ENCODE measurements at regions not wholly inside any gene's neighbourhood (a gene's known extent, or its start where the extent isn't known, plus 50 kb on each side); places are given as distances from the start of the nearest gene placed in this dataset.

- TF ChIP-seq JUND (IDR thresholded peaks at IDR 0.05; ENCODE audit: low read depth), result no peak
- in situ Hi-C loops (cut with HindIII; ENCODE audit: low pct_unique_long_range_greater_than_20kb, low sequenced_read_pairs), result no loop called here
Measured at GRCh38 chr11:70761094-70761907, 363.0 kb downstream of the CTTN start.

GRCh38 chr11:70761908-70762337 lies 363.6 kb downstream of the CTTN start:
- no peak for TF ChIP-seq JUND (IDR thresholded peaks at IDR 0.05; ENCODE audit: low read depth)
- in situ Hi-C loops (cut with HindIII; ENCODE audit: low pct_unique_long_range_greater_than_20kb, low sequenced_read_pairs), result no loop called here
- no peak for DNase-seq (ENCODE audit: low read depth in 1 of 2, low spot score in 1 of 2)

More at GRCh38 chr11:70761094-70761907, 363.0 kb downstream of the CTTN start:
- DNase-seq (ENCODE audit: low read depth in 1 of 2, low spot score in 1 of 2), result peak in 1 of 2 experiments; percentile 44

- TF ChIP-seq JUND (IDR thresholded peaks at IDR 0.05; ENCODE audit: low read depth), result no peak
- in situ Hi-C loops (cut with HindIII; ENCODE audit: low pct_unique_long_range_greater_than_20kb, low sequenced_read_pairs), result no loop called here
- no peak for DNase-seq (ENCODE audit: low read depth in 1 of 2, low spot score in 1 of 2)
Measured at GRCh38 chr11:70762810-70763209, 364.5 kb downstream of the CTTN start.

GRCh38 chr11:70763606-70764005 lies 365.3 kb downstream of the CTTN start:
- DNase-seq (ENCODE audit: low read depth in 1 of 2, low spot score in 1 of 2), result no peak
- in situ Hi-C loops (cut with HindIII; ENCODE audit: low pct_unique_long_range_greater_than_20kb, low sequenced_read_pairs), result no loop called here
- no peak for TF ChIP-seq JUND (IDR thresholded peaks at IDR 0.05; ENCODE audit: low read depth)

DNA sequence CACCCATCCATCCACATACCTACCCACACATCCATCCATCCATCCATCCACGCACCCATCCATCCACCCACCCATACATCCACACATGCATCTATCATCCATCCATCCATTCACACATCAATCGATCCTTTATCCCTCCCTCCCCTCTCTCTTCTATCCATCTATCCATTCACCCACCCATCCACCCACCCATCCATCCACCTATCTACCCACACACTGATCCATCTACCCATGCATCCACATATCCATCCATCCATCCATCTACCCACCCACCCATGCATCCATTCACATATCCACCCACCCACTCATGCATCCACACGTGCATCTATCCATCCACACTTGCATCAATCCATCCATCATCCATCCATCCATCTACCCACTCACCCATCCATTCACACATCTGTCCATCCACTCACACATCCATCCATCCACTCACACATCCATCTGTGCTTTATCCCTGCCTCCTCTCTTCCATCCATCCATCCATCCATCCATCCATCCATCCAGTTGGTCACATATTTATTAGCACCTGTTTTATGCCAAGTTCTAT lies 366.1 kb downstream of the CTTN start:
- in situ Hi-C loops (cut with HindIII; ENCODE audit: low pct_unique_long_range_greater_than_20kb, low sequenced_read_pairs), result no loop called here
- no peak for DNase-seq (ENCODE audit: low read depth in 1 of 2, low spot score in 1 of 2)
- TF ChIP-seq JUND (IDR thresholded peaks at IDR 0.05; ENCODE audit: low read depth), result no peak

GRCh38 chr11:70766901-70767300 lies 368.6 kb downstream of the CTTN start:
- no peak for TF ChIP-seq JUND (IDR thresholded peaks at IDR 0.05; ENCODE audit: low read depth)
- in situ Hi-C loops (cut with HindIII; ENCODE audit: low pct_unique_long_range_greater_than_20kb, low sequenced_read_pairs), result no loop called here
- no peak for DNase-seq (ENCODE audit: low read depth in 1 of 2, low spot score in 1 of 2)

- no peak for DNase-seq (ENCODE audit: low read depth in 1 of 2, low spot score in 1 of 2)
- in situ Hi-C loops (cut with HindIII; ENCODE audit: low pct_unique_long_range_greater_than_20kb, low sequenced_read_pairs), result no loop called here
- no peak for TF ChIP-seq JUND (IDR thresholded peaks at IDR 0.05; ENCODE audit: low read depth)
Measured at GRCh38 chr11:70768346-70769095, 370.2 kb downstream of the CTTN start.

GRCh38 chr11:70769106-70769505 lies 370.8 kb downstream of the CTTN start:
- in situ Hi-C loops (cut with HindIII; ENCODE audit: low pct_unique_long_range_greater_than_20kb, low sequenced_read_pairs), result no loop called here
- DNase-seq (ENCODE audit: low read depth in 1 of 2, low spot score in 1 of 2), result no peak
- no peak for TF ChIP-seq JUND (IDR thresholded peaks at IDR 0.05; ENCODE audit: low read depth)

GRCh38 chr11:70769521-70769920 lies 371.2 kb downstream of the CTTN start:
- in situ Hi-C loops (cut with HindIII; ENCODE audit: low pct_unique_long_range_greater_than_20kb, low sequenced_read_pairs), result no loop called here
- TF ChIP-seq JUND (IDR thresholded peaks at IDR 0.05; ENCODE audit: low read depth), result no peak
- no peak for DNase-seq (ENCODE audit: low read depth in 1 of 2, low spot score in 1 of 2)

- in situ Hi-C loops (cut with HindIII; ENCODE audit: low pct_unique_long_range_greater_than_20kb, low sequenced_read_pairs), result no loop called here
- DNase-seq (ENCODE audit: low read depth in 1 of 2, low spot score in 1 of 2), result no peak
- TF ChIP-seq JUND (IDR thresholded peaks at IDR 0.05; ENCODE audit: low read depth), result no peak
Measured at GRCh38 chr11:70771099-70771885, 373.0 kb downstream of the CTTN start.

DNA sequence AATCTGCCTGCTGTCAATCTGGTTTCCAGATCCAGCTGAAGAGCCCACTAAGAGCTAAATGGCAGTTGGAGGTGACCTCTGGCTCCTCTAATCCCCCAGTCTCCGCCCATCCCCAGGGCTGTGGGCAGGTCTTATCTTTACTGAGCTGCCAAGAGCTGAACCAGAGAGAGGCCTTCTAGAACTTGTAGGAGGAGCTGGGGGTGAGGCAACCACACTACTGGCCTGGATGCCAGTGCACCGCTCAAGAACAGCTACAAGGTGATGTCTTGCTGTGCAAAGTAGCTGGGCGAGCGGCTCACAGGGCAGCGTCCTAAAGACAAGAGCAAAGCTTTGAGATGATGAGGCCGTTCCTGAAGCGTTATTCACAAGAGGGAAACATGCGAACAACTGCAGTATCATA lies 374.6 kb downstream of the CTTN start:
- in situ Hi-C loops (cut with HindIII; ENCODE audit: low pct_unique_long_range_greater_than_20kb, low sequenced_read_pairs), result no loop called here
- no peak for DNase-seq (ENCODE audit: low read depth in 1 of 2, low spot score in 1 of 2)
- TF ChIP-seq JUND (IDR thresholded peaks at IDR 0.05; ENCODE audit: low read depth), result no peak

- no peak for DNase-seq (ENCODE audit: low read depth in 1 of 2, low spot score in 1 of 2)
- TF ChIP-seq JUND (IDR thresholded peaks at IDR 0.05; ENCODE audit: low read depth), result no peak
- in situ Hi-C loops (cut with HindIII; ENCODE audit: low pct_unique_long_range_greater_than_20kb, low sequenced_read_pairs), result no loop called here
Measured at GRCh38 chr11:70775386-70776075, 377.2 kb downstream of the CTTN start.
